Fibroblast of lung (primary cell): ENCODE measurements at regions not wholly inside any gene's neighbourhood (a gene's known extent, or its start where the extent isn't known, plus 50 kb on each side); places are given as distances from the start of the nearest gene placed in this dataset.

Experiments
- CTCF ChIP-seq, 2 donors: IDR thresholded peaks in 1 of 2; conservative IDR thresholded peaks in 1 of 2; 1 replicate in 1 of 2; 2 replicates in 1 of 2; pipeline ENCODE4 v1.5.1; 2011 to 2012; ENCODE audit warnings: low read length in 2 of 2, control low read depth in 1 of 2, inconsistent platforms in 1 of 2, low read depth in 1 of 2, mild to moderate bottlenecking in 1 of 2
- EZH2 ChIP-seq: IDR thresholded peaks from 2 replicates; pipeline ENCODE4 v1.5.1; 2012; ENCODE audit warnings: low read length, control low read depth, mild to moderate bottlenecking; ENCODE audit errors: missing control alignments

GRCh38 chr12:17038923-17039322, 433.0 kb upstream of the LMO3 start:
- TF ChIP-seq CTCF (conservative IDR thresholded peaks at IDR 0.05 in 1 of 2, IDR thresholded peaks at IDR 0.05 in 1 of 2; ENCODE audit: low read depth in 1 of 2, low read length in 2 of 2) (no peak), EZH2 (no peak)
